ENCODE measurements at regions not wholly inside any gene's neighbourhood (a gene's known extent, or its start where the extent isn't known, plus 50 kb on each side); places are given as distances from the start of the nearest gene placed in this dataset.

- no peak for TF ChIP-seq POLR2AphosphoS5 (IDR thresholded peaks at IDR 0.05; ENCODE audit: low read depth, low read length)
- no peak for TF ChIP-seq TAF1 (IDR thresholded peaks at IDR 0.05; ENCODE audit: borderline replicate concordance, insufficient read depth, low read length)
- no peak for TF ChIP-seq FOXP2 (optimal IDR thresholded peaks at IDR 0.05; ENCODE audit: borderline replicate concordance, extremely low read depth, extremely low read length, insufficient read depth)
- TF ChIP-seq SIN3A (IDR thresholded peaks at IDR 0.05; ENCODE audit: borderline replicate concordance, insufficient read depth, low read length): no peak
These were observed 263.8 kb downstream of the C6orf118 start for GRCh38 chr6:165045631-165046030.

GRCh38 chr6:165042912-165043311 is 266.5 kb downstream of the C6orf118 start:
- TF ChIP-seq FOXP2 (optimal IDR thresholded peaks at IDR 0.05; ENCODE audit: borderline replicate concordance, extremely low read depth, extremely low read length, insufficient read depth): no peak

GRCh38 chr6:165040440-165040839 is 269.0 kb downstream of the C6orf118 start:
- TF ChIP-seq POLR2AphosphoS5 (IDR thresholded peaks at IDR 0.05; ENCODE audit: low read depth, low read length): no peak
- no peak for TF ChIP-seq SIN3A (IDR thresholded peaks at IDR 0.05; ENCODE audit: borderline replicate concordance, insufficient read depth, low read length)
- TF ChIP-seq FOXP2 (optimal IDR thresholded peaks at IDR 0.05; ENCODE audit: borderline replicate concordance, extremely low read depth, extremely low read length, insufficient read depth): no peak
- no peak for TF ChIP-seq TAF1 (IDR thresholded peaks at IDR 0.05; ENCODE audit: borderline replicate concordance, insufficient read depth, low read length)
- no peak for TF ChIP-seq REST (IDR thresholded peaks at IDR 0.05; ENCODE audit: insufficient read depth in 1 of 2, low read depth in 2 of 2, low read length in 2 of 2)

GRCh38 chr6:165034271-165034741 is 275.1 kb downstream of the C6orf118 start:
- TF ChIP-seq SIN3A (IDR thresholded peaks at IDR 0.05; ENCODE audit: borderline replicate concordance, insufficient read depth, low read length) (no peak), TAF1 (IDR thresholded peaks at IDR 0.05; ENCODE audit: borderline replicate concordance, insufficient read depth, low read length) (no peak), FOXP2 (optimal IDR thresholded peaks at IDR 0.05; ENCODE audit: borderline replicate concordance, extremely low read depth, extremely low read length, insufficient read depth) (no peak)

- TF ChIP-seq REST (IDR thresholded peaks at IDR 0.05; ENCODE audit: insufficient read depth in 1 of 2, low read depth in 2 of 2, low read length in 2 of 2) (no peak), FOXP2 (optimal IDR thresholded peaks at IDR 0.05; ENCODE audit: borderline replicate concordance, extremely low read depth, extremely low read length, insufficient read depth) (no peak), TAF1 (IDR thresholded peaks at IDR 0.05; ENCODE audit: borderline replicate concordance, insufficient read depth, low read length) (no peak), SIN3A (IDR thresholded peaks at IDR 0.05; ENCODE audit: borderline replicate concordance, insufficient read depth, low read length) (no peak), POLR2AphosphoS5 (IDR thresholded peaks at IDR 0.05; ENCODE audit: low read depth, low read length) (no peak)
These were observed 277.9 kb downstream of the C6orf118 start for GRCh38 chr6:165031502-165031901.

GRCh38 chr6:165025040-165025439 is 284.4 kb downstream of the C6orf118 start:
- no peak for TF ChIP-seq TAF1 (IDR thresholded peaks at IDR 0.05; ENCODE audit: borderline replicate concordance, insufficient read depth, low read length)
- TF ChIP-seq SIN3A (IDR thresholded peaks at IDR 0.05; ENCODE audit: borderline replicate concordance, insufficient read depth, low read length): no peak

- TF ChIP-seq REST (IDR thresholded peaks at IDR 0.05; ENCODE audit: insufficient read depth in 1 of 2, low read depth in 2 of 2, low read length in 2 of 2) (no peak), FOXP2 (optimal IDR thresholded peaks at IDR 0.05; ENCODE audit: borderline replicate concordance, extremely low read depth, extremely low read length, insufficient read depth) (no peak), TAF1 (IDR thresholded peaks at IDR 0.05; ENCODE audit: borderline replicate concordance, insufficient read depth, low read length) (no peak), SIN3A (IDR thresholded peaks at IDR 0.05; ENCODE audit: borderline replicate concordance, insufficient read depth, low read length) (no peak), POLR2AphosphoS5 (IDR thresholded peaks at IDR 0.05; ENCODE audit: low read depth, low read length) (no peak)
These were observed 289.7 kb downstream of the C6orf118 start for GRCh38 chr6:165019681-165020080.
